Transverse colon (tissue), 3 donors: ENCODE measurements at regions not wholly inside any gene's neighbourhood (a gene's known extent, or its start where the extent isn't known, plus 50 kb on each side); places are given as distances from the start of the nearest gene placed in this dataset.

Experiments
- POLR2A ChIP-seq: fragments of 450-650 bp; IDR thresholded peaks from one replicate; pipeline ENCODE4 v1.6.1; 2016; ENCODE audit warnings: antibody characterized with exemption, mild to moderate bottlenecking, moderate library complexity
- TF ChIP-seq, protein P1 (sequence below), 5 experiments: fragments of 200-600 bp in 3 of 5; fragments of 450-650 bp in 2 of 5; sonication (generic) in 3 of 5; IDR thresholded peaks; 1 replicate in 2 of 5; 2 replicates in 3 of 5; pipeline ENCODE4 v1.5.1; 2016 to 2017; ENCODE audit warnings: antibody characterized with exemption in 5 of 5, inconsistent platforms in 3 of 5, mild to moderate bottlenecking in 2 of 5, moderate library complexity in 1 of 5

- TF ChIP-seq, protein P1, sequence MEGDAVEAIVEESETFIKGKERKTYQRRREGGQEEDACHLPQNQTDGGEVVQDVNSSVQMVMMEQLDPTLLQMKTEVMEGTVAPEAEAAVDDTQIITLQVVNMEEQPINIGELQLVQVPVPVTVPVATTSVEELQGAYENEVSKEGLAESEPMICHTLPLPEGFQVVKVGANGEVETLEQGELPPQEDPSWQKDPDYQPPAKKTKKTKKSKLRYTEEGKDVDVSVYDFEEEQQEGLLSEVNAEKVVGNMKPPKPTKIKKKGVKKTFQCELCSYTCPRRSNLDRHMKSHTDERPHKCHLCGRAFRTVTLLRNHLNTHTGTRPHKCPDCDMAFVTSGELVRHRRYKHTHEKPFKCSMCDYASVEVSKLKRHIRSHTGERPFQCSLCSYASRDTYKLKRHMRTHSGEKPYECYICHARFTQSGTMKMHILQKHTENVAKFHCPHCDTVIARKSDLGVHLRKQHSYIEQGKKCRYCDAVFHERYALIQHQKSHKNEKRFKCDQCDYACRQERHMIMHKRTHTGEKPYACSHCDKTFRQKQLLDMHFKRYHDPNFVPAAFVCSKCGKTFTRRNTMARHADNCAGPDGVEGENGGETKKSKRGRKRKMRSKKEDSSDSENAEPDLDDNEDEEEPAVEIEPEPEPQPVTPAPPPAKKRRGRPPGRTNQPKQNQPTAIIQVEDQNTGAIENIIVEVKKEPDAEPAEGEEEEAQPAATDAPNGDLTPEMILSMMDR (IDR thresholded peaks at IDR 0.05) = no peak
- no peak for TF ChIP-seq POLR2A
Measured at GRCh38 chr19:28505134-28505533, 707.8 kb downstream of the UQCRFS1 start.
